Erythroblast (primary cell): ENCODE measurements at regions not wholly inside any gene's neighbourhood (a gene's known extent, or its start where the extent isn't known, plus 50 kb on each side); places are given as distances from the start of the nearest gene placed in this dataset.

Experiments used
- GATA1 ChIP-seq: IDR thresholded peaks from 2 replicates; pipeline ENCODE4 v1.6.1; 2011; ENCODE audit warnings: low read depth, mild to moderate bottlenecking, control low read depth, low read length, moderate library complexity
- POLR2A ChIP-seq: IDR thresholded peaks from 2 replicates; pipeline ENCODE4 v1.6.1; 2011; ENCODE audit warnings: mild to moderate bottlenecking, low read length

DNA sequence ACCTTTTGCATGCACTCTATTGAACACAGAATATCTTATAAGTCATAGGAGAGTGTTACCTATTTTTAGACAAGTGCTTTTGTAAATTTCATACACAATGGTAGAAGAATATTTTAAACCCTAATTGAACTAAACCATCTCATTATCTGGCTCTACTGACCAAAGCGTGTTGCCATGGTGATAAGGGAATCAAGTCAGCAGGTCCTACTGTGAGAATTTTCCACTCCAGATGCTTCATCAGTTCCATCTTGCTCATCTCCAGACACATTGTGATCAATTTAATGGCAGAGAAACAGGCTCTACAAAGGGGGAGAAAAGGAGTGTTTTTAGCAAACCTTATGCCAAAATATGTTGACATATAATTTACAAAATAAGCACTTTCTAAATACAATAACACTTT, 621.9 kb upstream of the GHITM start:
- no peak for TF ChIP-seq POLR2A
- no peak for TF ChIP-seq GATA1
